ENCODE measurements at regions not wholly inside any gene's neighbourhood (a gene's known extent, or its start where the extent isn't known, plus 50 kb on each side); places are given as distances from the start of the nearest gene placed in this dataset.

GRCh38 chr2:20103530-20103929, 52.1 kb upstream of the LAPTM4A start:
- peaks cover 7% of the 10 kb centered on the region for H3K27me3 Mint-ChIP-seq (ENCODE audit: insufficient read depth)
- no peak overlapping the region for H3K4me3 Mint-ChIP-seq
- peak; percentile 73 for TF ChIP-seq CTCF (IDR thresholded peaks at IDR 0.05)
- H3K27ac Mint-ChIP-seq: no peak overlapping the region
- DNase-seq: peak; percentile 49
- H3K36me3 Mint-ChIP-seq (ENCODE audit: low read depth): no peaks in the 10 kb centered on the region
- H3K4me1 Mint-ChIP-seq (ENCODE audit: low read depth): peaks cover 11% of the 10 kb centered on the region
- H3K9me3 Mint-ChIP-seq: no peaks in the 10 kb centered on the region; the same call in 1 of the 2 replicates
